NCI-H774 (cell line): ENCODE measurements at regions not wholly inside any gene's neighbourhood (a gene's known extent, or its start where the extent isn't known, plus 50 kb on each side); places are given as distances from the start of the nearest gene placed in this dataset.

Source experiments
- DNase-seq: peaks from one replicate; lab custom pipeline; 2025; lab: John Stamatoyannopoulos, UW

DNA sequence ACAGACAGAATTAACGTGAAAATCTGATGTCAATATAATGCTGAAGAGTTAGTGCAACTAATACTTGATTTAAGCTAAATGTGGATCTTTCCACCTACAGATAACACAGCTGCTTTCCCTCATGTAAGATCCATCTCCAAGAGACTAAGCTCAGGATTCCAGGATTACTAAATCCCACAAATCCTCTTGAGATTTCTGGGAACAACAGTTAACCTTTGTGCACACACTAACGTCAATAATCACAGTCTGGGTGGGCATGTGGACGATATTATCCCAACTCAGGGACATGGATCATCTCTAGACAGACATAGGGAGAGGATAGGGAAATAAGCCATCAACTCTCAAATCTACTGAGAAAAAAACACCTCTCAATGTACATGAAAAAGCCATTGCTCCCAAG is 432.6 kb downstream of the SATB2 start:
- no peak for DNase-seq

GRCh38 chr2:199024224-199024623 is 433.5 kb downstream of the SATB2 start:
- no peak for DNase-seq

DNA sequence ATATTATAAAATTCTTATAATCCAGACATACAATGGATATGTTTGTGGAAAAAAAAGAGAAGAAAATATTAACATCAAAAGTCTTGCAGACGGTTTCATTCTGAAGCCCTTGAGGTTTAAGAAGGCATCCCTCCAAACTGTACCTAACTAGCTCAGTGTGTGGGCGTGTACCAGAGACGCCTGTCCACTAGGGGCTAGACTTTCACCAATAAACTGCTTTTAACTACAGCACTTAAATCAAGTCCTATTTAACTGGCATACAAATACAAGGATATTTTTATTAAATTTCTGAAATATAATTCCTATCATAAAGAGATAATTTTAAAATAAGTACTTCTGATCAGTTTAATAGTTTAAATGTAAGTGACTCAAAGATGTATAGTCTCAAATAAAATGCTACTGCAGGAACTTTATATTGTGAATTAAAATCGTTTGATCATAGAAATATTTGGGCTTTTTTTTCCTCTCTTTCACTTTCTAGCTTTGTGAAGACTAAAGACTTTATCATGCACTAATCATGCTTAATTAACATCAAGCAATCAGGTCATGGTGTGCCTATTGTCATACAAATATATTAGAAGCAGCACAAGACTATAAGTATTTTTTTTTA is 437.7 kb downstream of the SATB2 start:
- DNase-seq, result no peak

- no peak for DNase-seq
Measured at GRCh38 chr2:199018826-199019225, 438.9 kb downstream of the SATB2 start.

DNA sequence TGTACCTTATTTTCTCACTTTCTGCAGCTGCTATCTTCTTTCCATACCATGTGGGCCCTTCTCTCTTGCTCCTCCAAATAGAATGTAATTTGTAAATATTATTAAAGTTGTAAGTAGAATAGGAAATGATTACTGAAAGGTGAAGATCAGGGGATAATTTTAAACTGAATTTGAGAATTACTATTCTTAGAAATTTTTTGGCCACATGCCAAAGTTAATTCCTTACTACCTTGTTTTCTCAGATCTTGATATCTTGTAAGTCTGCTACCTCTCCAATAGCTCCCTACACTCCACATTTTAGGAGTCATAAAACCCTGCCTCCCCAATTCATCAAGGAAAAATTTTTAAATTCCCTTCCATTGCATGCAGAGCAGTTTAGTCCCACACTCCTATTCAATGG is 442.7 kb downstream of the SATB2 start:
- DNase-seq, result no peak

- no peak for DNase-seq
Measured at GRCh38 chr2:199014226-199014625, 443.5 kb downstream of the SATB2 start.

GRCh38 chr2:199011908-199012307 is 445.8 kb downstream of the SATB2 start:
- no peak for DNase-seq

- DNase-seq, result no peak
Measured at GRCh38 chr2:198994678-198995077, 463.1 kb downstream of the SATB2 start.

DNA sequence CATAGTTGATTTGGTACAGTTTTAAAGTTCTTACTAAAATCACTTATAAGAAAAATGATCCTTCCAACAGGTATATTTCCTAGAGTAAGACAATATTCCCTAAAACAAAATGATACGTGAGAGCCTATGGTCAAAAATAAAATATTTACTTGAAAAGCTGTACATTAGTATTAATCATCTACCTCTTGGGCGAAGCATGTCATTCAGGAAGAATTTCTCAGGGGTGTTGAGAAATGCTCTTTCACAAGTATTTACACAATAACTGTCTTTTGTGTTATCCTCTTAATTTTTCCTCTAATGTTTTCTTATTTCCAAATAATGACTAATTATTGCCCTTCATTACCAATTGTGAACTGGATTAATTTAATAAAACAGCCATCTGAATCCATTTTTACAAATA is 466.3 kb downstream of the SATB2 start:
- DNase-seq, result no peak

GRCh38 chr2:198975779-198976178 is 482.0 kb downstream of the SATB2 start:
- no peak for DNase-seq

DNA sequence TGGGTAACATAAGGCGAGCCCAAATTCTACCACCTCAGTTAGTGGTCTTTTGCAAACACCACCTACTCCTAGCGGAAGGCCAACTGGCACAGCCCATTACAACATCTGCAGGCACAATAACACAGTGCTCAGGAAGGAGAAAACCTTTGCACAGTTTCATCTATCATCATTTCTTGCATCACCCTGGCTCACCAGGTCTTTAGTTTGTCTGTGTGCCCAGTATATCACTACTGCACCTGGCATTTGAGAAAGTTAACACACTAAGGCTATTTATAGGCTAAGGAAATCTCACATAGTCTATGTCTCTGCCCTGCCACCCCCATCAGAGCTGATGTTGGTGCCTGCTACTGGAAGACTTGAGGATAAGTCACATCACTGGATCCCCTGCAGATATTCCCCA is 484.0 kb downstream of the SATB2 start:
- no peak for DNase-seq

GRCh38 chr2:198973181-198973580 is 484.6 kb downstream of the SATB2 start:
- DNase-seq, result no peak

GRCh38 chr2:198968545-198968944 is 489.2 kb downstream of the SATB2 start:
- DNase-seq, result no peak

GRCh38 chr2:198966269-198966668 is 491.5 kb downstream of the SATB2 start:
- DNase-seq, result no peak

- DNase-seq, result no peak
Measured at GRCh38 chr2:198961547-198961946, 496.2 kb downstream of the SATB2 start.

GRCh38 chr2:198957181-198957580 is 500.6 kb downstream of the SATB2 start:
- DNase-seq, result no peak

DNA sequence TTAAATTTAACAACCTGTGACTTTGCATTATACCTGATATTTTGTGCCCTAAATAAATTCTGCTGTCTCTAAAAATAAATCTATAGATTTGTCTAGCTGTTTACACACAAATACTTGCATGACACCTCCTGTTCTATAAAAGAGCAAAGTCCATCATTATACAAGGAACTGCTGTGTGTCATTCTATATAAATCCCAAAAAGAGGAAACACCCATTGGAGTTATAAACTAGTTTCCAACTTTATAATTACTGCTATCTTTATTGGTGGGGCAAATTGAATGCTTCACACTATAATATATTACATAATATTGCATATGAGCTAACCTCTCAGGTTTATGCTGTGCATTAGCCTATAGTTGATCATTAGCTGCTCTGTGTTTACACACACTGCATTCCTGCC is 504.4 kb downstream of the SATB2 start:
- no peak for DNase-seq

- DNase-seq, result no peak
Measured at GRCh38 chr2:198950803-198951202, 506.9 kb downstream of the SATB2 start.

GRCh38 chr2:198945496-198945895 is 512.2 kb downstream of the SATB2 start:
- no peak for DNase-seq

- DNase-seq, result no peak
Measured at GRCh38 chr2:198930170-198930569, 527.6 kb downstream of the SATB2 start.

GRCh38 chr2:198928026-198928425 is 529.7 kb downstream of the SATB2 start:
- DNase-seq, result no peak

GRCh38 chr2:198917926-198918720 is 539.6 kb downstream of the SATB2 start:
- no peak for DNase-seq

GRCh38 chr2:198917275-198917674 is 540.5 kb downstream of the SATB2 start:
- DNase-seq, result no peak

GRCh38 chr2:198916548-198917080 is 541.1 kb downstream of the SATB2 start:
- DNase-seq, result peak; percentile 6
